ENCODE measurements at regions not wholly inside any gene's neighbourhood (a gene's known extent, or its start where the extent isn't known, plus 50 kb on each side); places are given as distances from the start of the nearest gene placed in this dataset.

DNA sequence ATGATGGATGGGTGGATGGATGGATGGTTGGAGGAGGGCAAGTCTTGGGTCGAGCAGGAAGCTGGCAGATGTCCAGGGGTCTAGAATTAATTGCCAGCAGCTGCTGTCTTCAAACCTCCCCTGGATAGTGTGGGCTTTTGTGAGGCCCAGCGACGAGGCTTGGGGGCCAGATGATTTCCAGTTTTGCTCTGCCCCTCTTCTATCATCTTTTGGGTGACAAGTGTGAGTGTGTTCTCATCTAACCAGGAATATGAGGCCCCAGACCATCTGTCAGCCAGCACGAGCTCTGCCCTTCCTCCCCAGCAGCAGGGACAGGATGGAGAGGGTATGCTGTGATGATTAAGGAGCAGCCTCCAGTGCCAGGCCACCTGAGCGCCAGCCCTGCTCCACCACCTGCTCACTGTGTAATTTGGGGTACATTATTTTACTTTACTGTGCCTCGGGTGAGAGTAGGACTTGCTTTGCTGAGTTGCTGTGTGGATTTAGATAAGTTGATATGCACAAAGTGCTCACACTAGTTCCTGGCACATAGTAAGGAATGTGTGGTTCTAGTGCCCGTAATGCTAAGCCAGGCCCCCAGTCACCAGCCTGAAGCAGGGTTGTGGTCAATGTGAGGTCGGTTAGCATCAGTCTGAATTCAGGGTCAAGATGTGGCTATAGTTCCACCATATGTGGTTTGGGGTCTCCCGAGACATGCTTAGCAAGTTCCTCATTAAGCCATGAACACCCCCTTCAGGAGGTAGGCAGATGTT, 251.1 kb downstream of the CYP26B1 start:
- TF ChIP-seq, protein P1, sequence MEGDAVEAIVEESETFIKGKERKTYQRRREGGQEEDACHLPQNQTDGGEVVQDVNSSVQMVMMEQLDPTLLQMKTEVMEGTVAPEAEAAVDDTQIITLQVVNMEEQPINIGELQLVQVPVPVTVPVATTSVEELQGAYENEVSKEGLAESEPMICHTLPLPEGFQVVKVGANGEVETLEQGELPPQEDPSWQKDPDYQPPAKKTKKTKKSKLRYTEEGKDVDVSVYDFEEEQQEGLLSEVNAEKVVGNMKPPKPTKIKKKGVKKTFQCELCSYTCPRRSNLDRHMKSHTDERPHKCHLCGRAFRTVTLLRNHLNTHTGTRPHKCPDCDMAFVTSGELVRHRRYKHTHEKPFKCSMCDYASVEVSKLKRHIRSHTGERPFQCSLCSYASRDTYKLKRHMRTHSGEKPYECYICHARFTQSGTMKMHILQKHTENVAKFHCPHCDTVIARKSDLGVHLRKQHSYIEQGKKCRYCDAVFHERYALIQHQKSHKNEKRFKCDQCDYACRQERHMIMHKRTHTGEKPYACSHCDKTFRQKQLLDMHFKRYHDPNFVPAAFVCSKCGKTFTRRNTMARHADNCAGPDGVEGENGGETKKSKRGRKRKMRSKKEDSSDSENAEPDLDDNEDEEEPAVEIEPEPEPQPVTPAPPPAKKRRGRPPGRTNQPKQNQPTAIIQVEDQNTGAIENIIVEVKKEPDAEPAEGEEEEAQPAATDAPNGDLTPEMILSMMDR (IDR thresholded peaks at IDR 0.05), result no peak
- no peak for TF ChIP-seq EP300 (IDR thresholded peaks at IDR 0.05)
- TF ChIP-seq POLR2A (IDR thresholded peaks at IDR 0.05), result no peak

Data from tibial nerve (tissue), 4 donors.